CD4-positive, alpha-beta T cell (primary cell): ENCODE measurements at regions not wholly inside any gene's neighbourhood (a gene's known extent, or its start where the extent isn't known, plus 50 kb on each side); places are given as distances from the start of the nearest gene placed in this dataset.
A peak's percentile ranks its signal among the peaks of the same experiment; 100 is the strongest.

Experiments used
- ATAC-seq: fragments of 200-7000 bp; cut with Tn5 transposase; one replicate; pipeline ENCODE4 v1.10.0; 2022; ENCODE audit warnings: mild to moderate bottlenecking; ENCODE audit not compliant: poor library complexity
- CTCF ChIA-PET: fragments of 350-600 bp; sonication (Branson Sonifier 250); formaldehyde crosslinking; loops from one replicate; lab custom pipeline; 2021; ENCODE audit warnings: antibody characterized with exemption, inconsistent platforms; lab: Charles Lee
- POLR2A ChIA-PET: fragments of 350-600 bp; sonication (Branson Sonifier 250); formaldehyde crosslinking; loops from one replicate; lab custom pipeline; 2021; ENCODE audit warnings: antibody characterized with exemption, inconsistent platforms; lab: Charles Lee
- DNase-seq, 14 experiments: peaks; one replicate each; pipeline ENCODE4 v3.0.0-alpha.2; 2013 to 2020; ENCODE audit warnings: mixed read lengths in 2 of 14
- H3K27ac ChIP-seq, 2 donors: one replicate each; pipeline versions ENCODE4 v1.5.1 to v1.7.0; 2013; ENCODE audit warnings: low read length in 2 of 2, low read depth in 1 of 2, mild to moderate bottlenecking in 1 of 2
- H3K27me3 ChIP-seq, 2 experiments: 1 replicate in 1 of 2; 2 replicates in 1 of 2; pipeline versions ENCODE4 v1.6.1 to v1.7.0; 2013; ENCODE audit warnings: low read length in 2 of 2, control low read depth in 1 of 2, mild to moderate bottlenecking in 1 of 2, moderate library complexity in 1 of 2; ENCODE audit not compliant: insufficient read depth in 2 of 2, control insufficient read depth in 1 of 2
- H3K36me3 ChIP-seq: one replicate; pipeline ENCODE4 v1.6.1; 2013; ENCODE audit warnings: low read length, control low read depth; ENCODE audit not compliant: insufficient read depth
- H3K4me1 ChIP-seq: one replicate; pipeline ENCODE4 v1.6.1; 2013; ENCODE audit warnings: low read length, control low read depth; ENCODE audit not compliant: insufficient read depth
- H3K4me3 ChIP-seq: one replicate; pipeline ENCODE4 v1.5.1; 2013; ENCODE audit warnings: mild to moderate bottlenecking, low read length, moderate library complexity
- H3K9me3 ChIP-seq, 2 experiments: 1 replicate in 1 of 2; 2 replicates in 1 of 2; pipeline versions ENCODE4 v1.6.1 to v1.7.0; 2013; ENCODE audit warnings: low read length in 2 of 2, mild to moderate bottlenecking in 2 of 2, control low read depth in 1 of 2, moderate library complexity in 1 of 2; ENCODE audit not compliant: control insufficient read depth in 1 of 2, insufficient read depth in 1 of 2
- H3K27ac Mint-ChIP-seq: one replicate; pipeline ENCODE4 v1.8.0; 2020; ENCODE audit warnings: mixed read lengths
- H3K27me3 Mint-ChIP-seq: one replicate; pipeline ENCODE4 v1.8.0; 2021; ENCODE audit warnings: mixed read lengths
- H3K36me3 Mint-ChIP-seq: one replicate; pipeline ENCODE4 v1.8.0; 2021; ENCODE audit warnings: low read depth, mixed read lengths
- H3K4me1 Mint-ChIP-seq: one replicate; pipeline ENCODE4 v1.8.0; 2021; ENCODE audit warnings: low read depth, mixed read lengths
- H3K4me3 Mint-ChIP-seq: one replicate; pipeline ENCODE4 v1.8.0; 2020; ENCODE audit warnings: mild to moderate bottlenecking, mixed read lengths
- H3K9me3 Mint-ChIP-seq: one replicate; pipeline ENCODE4 v1.8.0; 2020; ENCODE audit warnings: mixed read lengths
- CTCF ChIP-seq: fragments of 200-600 bp; IDR thresholded peaks from one replicate; pipeline ENCODE4 v1.8.0; 2022; ENCODE audit warnings: antibody characterized with exemption, mild to moderate bottlenecking
- intact Hi-C, 2 experiments: fragments of 100-400 bp; cut with DNase I in 1 of 2; cut with micrococcal nuclease in 1 of 2; formaldehyde crosslinking; loops; one replicate each; pipeline versions ENCODE4 v1.15.1 to v1.9.0; 2023 to 2025; cut with DNase I, micrococcal nuclease

- peaks cover 9% of the 10 kb centered on the region for H3K9me3 Mint-ChIP-seq
- H3K36me3 ChIP-seq = no peaks in the 10 kb centered on the region
- ChIA-PET CTCF (no interaction called here), POLR2A (no interaction called here)
- DNase-seq (peak in 5 of 14 experiments; percentile 10 to 74 (median 39)), ATAC-seq (peak; percentile 38)
- no peak overlapping the region for H3K4me3 ChIP-seq
- H3K27ac Mint-ChIP-seq = peak overlapping the region; percentile 83
- no peaks in the 10 kb centered on the region for H3K27me3 ChIP-seq
- H3K27ac ChIP-seq = no peak overlapping the region
- peaks cover 39% of the 10 kb centered on the region for H3K4me1 Mint-ChIP-seq
- no peak overlapping the region for H3K4me3 Mint-ChIP-seq
- peaks cover 16% of the 10 kb centered on the region for H3K4me1 ChIP-seq
- intact Hi-C loops = loop anchor here in 1 of 2 experiments (10.0 kb wide), 1 partner anchor 58 kb away; no protein-coding TSS in a partner anchor
- peaks cover 36% of the 10 kb centered on the region for H3K36me3 Mint-ChIP-seq
- peaks cover 6 to 12% of the 10 kb centered on the region in 2 experiments for H3K9me3 ChIP-seq
- H3K27me3 Mint-ChIP-seq = no peaks in the 10 kb centered on the region
- no peak for TF ChIP-seq CTCF
These were observed 182.7 kb downstream of the UBE2E3 start for GRCh38 chr2:181163139-181163538.

- intact Hi-C loops = loop anchor here in 1 of 2 experiments (10.0 kb wide), 1 partner anchor 59 kb away; no protein-coding TSS in a partner anchor
- peaks cover 16% of the 10 kb centered on the region for H3K4me1 ChIP-seq
- no peak overlapping the region for H3K27ac ChIP-seq
- Mint-ChIP-seq H3K27ac (peak overlapping the region; percentile 83), H3K27me3 (no peaks in the 10 kb centered on the region), H3K36me3 (peaks cover 38% of the 10 kb centered on the region), H3K4me3 (peak overlapping the region; percentile 30), H3K4me1 (peaks cover 39% of the 10 kb centered on the region), H3K9me3 (peaks cover 9% of the 10 kb centered on the region)
- no peaks in the 10 kb centered on the region for H3K36me3 ChIP-seq
- ATAC-seq (no peak), DNase-seq (peak in 1 of 14 experiments; percentile 39)
- no peaks in the 10 kb centered on the region for H3K27me3 ChIP-seq
- no peak for TF ChIP-seq CTCF
- CTCF ChIA-PET = no interaction called here
- H3K4me3 ChIP-seq = no peak overlapping the region
- POLR2A ChIA-PET = no interaction called here
- H3K9me3 ChIP-seq = peaks cover 6 to 12% of the 10 kb centered on the region in 2 experiments
These were observed 183.3 kb downstream of the UBE2E3 start for GRCh38 chr2:181163691-181164090.

DNA sequence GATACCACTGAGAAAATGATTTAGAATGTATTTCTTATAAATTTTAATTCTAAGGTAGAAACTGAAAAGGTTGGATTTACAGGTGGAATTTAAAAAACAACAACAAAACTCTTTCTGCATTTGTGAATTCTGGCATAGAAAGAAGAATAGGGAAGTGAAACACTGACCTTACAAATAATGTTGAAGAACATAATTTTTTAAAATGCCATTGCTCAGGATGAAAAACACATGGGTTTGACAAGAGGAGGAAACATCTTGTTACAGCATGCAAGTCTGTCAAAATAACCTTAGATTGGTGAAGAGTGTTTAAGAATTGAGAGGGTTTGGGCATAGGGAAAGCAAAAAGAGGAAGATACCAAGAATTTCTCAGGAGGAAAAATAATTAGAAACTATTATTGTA lies 184.3 kb downstream of the UBE2E3 start:
- H3K27me3 ChIP-seq = no peaks in the 10 kb centered on the region
- intact Hi-C loops = loop anchor here in 1 of 2 experiments (10.0 kb wide), 1 partner anchor 60 kb away; no protein-coding TSS in a partner anchor
- peak overlapping the region; percentile 60 for H3K4me3 Mint-ChIP-seq
- no peaks in the 10 kb centered on the region for H3K27me3 Mint-ChIP-seq
- H3K27ac ChIP-seq = peak overlapping the region; percentile 51 to 56
- H3K4me1 ChIP-seq = peaks cover 16% of the 10 kb centered on the region
- no peaks in the 10 kb centered on the region for H3K36me3 ChIP-seq
- TF ChIP-seq CTCF = no peak
- POLR2A ChIA-PET = interaction anchor here (0.6 to 1.8 kb wide), 5 partner anchors 20 to 153 kb away, joined by 3 to 7 read pairs (median 3); no protein-coding TSS in a partner anchor
- peaks cover 50% of the 10 kb centered on the region for H3K4me1 Mint-ChIP-seq
- H3K27ac Mint-ChIP-seq = peak overlapping the region; percentile 83
- H3K4me3 ChIP-seq = peak overlapping the region; percentile 24
- ATAC-seq (no peak), DNase-seq (no peak)
- CTCF ChIA-PET = interaction anchor here (0.8 to 1.5 kb wide), 2 partner anchors 60 to 293 kb away, joined by 3 to 4 read pairs; partner anchors contain the start of gene ITGA4
- H3K36me3 Mint-ChIP-seq = peaks cover 38% of the 10 kb centered on the region
- peaks cover 6 to 12% of the 10 kb centered on the region in 2 experiments for H3K9me3 ChIP-seq
- peaks cover 9% of the 10 kb centered on the region for H3K9me3 Mint-ChIP-seq
